SU-DHL-6 (cell line): ENCODE measurements at regions not wholly inside any gene's neighbourhood (a gene's known extent, or its start where the extent isn't known, plus 50 kb on each side); places are given as distances from the start of the nearest gene placed in this dataset.

Experiments used
- H2AFZ ChIP-seq: fragments of 200-600 bp; sonication (generic); 2 replicates; pipeline ENCODE4 v1.6.1; 2014; ENCODE audit warnings: low read depth, mild to moderate bottlenecking, moderate library complexity, mixed read lengths, antibody characterized with exemption, low read length; ENCODE audit not compliant: severe bottlenecking
- H3F3A ChIP-seq: fragments of 200-600 bp; shearing (Covaris generic); 2 replicates; pipeline ENCODE4 v1.6.0; 2016; ENCODE audit warnings: antibody characterized with exemption, mild to moderate bottlenecking; ENCODE audit not compliant: insufficient read depth
- H3K27ac ChIP-seq: fragments of 200-600 bp; sonication (generic); 2 replicates; pipeline ENCODE4 v1.5.1; 2016; ENCODE audit warnings: low read depth, mild to moderate bottlenecking, low read length, moderate library complexity, mixed read lengths
- H3K27me3 ChIP-seq: fragments of 200-600 bp; sonication (generic), shearing (Covaris generic); 2 replicates; pipeline ENCODE4 v1.6.0; 2014; ENCODE audit warnings: mild to moderate bottlenecking, low read length
- H3K36me3 ChIP-seq: fragments of 200-600 bp; sonication (generic); 2 replicates; pipeline ENCODE4 v1.6.1; 2014; ENCODE audit warnings: mild to moderate bottlenecking, low read length, mixed read lengths
- H3K4me2 ChIP-seq: fragments of 300-600, 200-600 bp; shearing (Covaris generic), sonication (generic); 2 replicates; pipeline ENCODE4 v1.6.0; 2014; ENCODE audit warnings: low read length, low read depth, mild to moderate bottlenecking; ENCODE audit not compliant: poor library complexity, severe bottlenecking
- H3K4me3 ChIP-seq: fragments of 200-600 bp; sonication (generic); 2 replicates; pipeline ENCODE4 v1.5.1; 2014; ENCODE audit warnings: antibody characterized with exemption, low read length, mild to moderate bottlenecking, mixed read lengths; ENCODE audit not compliant: insufficient read depth, poor library complexity, severe bottlenecking
- H3K79me2 ChIP-seq: fragments of 200-600 bp; sonication (generic); 2 replicates; pipeline ENCODE4 v1.6.1; 2014; ENCODE audit warnings: mild to moderate bottlenecking, low read length, moderate library complexity; ENCODE audit not compliant: insufficient read depth
- H3K9ac ChIP-seq: fragments of 200-600 bp; sonication (generic); 2 replicates; pipeline ENCODE4 v1.7.0; 2014; ENCODE audit warnings: mild to moderate bottlenecking, low read length
- H3K9me2 ChIP-seq: fragments of 200-600 bp; sonication (generic); replicated peaks from 2 replicates; pipeline ENCODE4 v1.6.1; 2014; ENCODE audit warnings: low read length; ENCODE audit not compliant: insufficient read depth
- H3K9me3 ChIP-seq: fragments of 200-600 bp; sonication (generic); 2 replicates; pipeline ENCODE4 v1.6.1; 2014; ENCODE audit warnings: low read length, mixed read lengths; ENCODE audit not compliant: insufficient read depth
- H4K20me1 ChIP-seq: fragments of 200-600 bp; sonication (generic); 2 replicates; pipeline ENCODE4 v1.6.1; 2014; ENCODE audit warnings: low read depth, mild to moderate bottlenecking, antibody characterized with exemption, low read length, moderate library complexity, mixed read lengths
- EZH2phosphoT487 ChIP-seq: fragments of 200-600 bp; sonication (generic), shearing (Covaris generic); conservative IDR thresholded peaks from 2 replicates; pipeline ENCODE4 v1.6.1; 2018; ENCODE audit warnings: mild to moderate bottlenecking, antibody characterized with exemption, low read length, moderate library complexity, mixed read lengths
- TF ChIP-seq, protein P1 (sequence below): fragments of 200-600 bp; sonication (generic); IDR thresholded peaks from one replicate; pipeline ENCODE4 v1.5.1; 2017; ENCODE audit warnings: antibody characterized with exemption, mild to moderate bottlenecking, low read length, moderate library complexity; ENCODE audit not compliant: insufficient read depth, poor library complexity, severe bottlenecking

GRCh38 chr3:44076221-44076829 lies 165.4 kb upstream of the TOPAZ1 start:
- H3K36me3 ChIP-seq, result no peaks in the 10 kb centered on the region
- TF ChIP-seq, protein P1, sequence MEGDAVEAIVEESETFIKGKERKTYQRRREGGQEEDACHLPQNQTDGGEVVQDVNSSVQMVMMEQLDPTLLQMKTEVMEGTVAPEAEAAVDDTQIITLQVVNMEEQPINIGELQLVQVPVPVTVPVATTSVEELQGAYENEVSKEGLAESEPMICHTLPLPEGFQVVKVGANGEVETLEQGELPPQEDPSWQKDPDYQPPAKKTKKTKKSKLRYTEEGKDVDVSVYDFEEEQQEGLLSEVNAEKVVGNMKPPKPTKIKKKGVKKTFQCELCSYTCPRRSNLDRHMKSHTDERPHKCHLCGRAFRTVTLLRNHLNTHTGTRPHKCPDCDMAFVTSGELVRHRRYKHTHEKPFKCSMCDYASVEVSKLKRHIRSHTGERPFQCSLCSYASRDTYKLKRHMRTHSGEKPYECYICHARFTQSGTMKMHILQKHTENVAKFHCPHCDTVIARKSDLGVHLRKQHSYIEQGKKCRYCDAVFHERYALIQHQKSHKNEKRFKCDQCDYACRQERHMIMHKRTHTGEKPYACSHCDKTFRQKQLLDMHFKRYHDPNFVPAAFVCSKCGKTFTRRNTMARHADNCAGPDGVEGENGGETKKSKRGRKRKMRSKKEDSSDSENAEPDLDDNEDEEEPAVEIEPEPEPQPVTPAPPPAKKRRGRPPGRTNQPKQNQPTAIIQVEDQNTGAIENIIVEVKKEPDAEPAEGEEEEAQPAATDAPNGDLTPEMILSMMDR, result no peak
- no peak for TF ChIP-seq EZH2phosphoT487
- no peaks in the 10 kb centered on the region for H3F3A ChIP-seq
- no peaks in the 10 kb centered on the region for H3K27me3 ChIP-seq
- H3K9me2 ChIP-seq, result no peaks in the 10 kb centered on the region
- H2AFZ ChIP-seq, result no peak overlapping the region
- no peaks in the 10 kb centered on the region for H4K20me1 ChIP-seq
- H3K9ac ChIP-seq, result no peak overlapping the region
- H3K9me3 ChIP-seq, result no peaks in the 10 kb centered on the region
- H3K79me2 ChIP-seq, result peaks cover 9% of the 10 kb centered on the region; the same call in 1 of the 2 replicates
- no peak overlapping the region for H3K4me2 ChIP-seq
- no peak overlapping the region for H3K4me3 ChIP-seq
- no peak overlapping the region for H3K27ac ChIP-seq

GRCh38 chr3:44077267-44077666 lies 164.4 kb upstream of the TOPAZ1 start:
- H3K79me2 ChIP-seq, result 0 out of 2 replicates have a peak, but pooled peaks cover 1% of the 10 kb centered on the region
- no peak overlapping the region for H3K27ac ChIP-seq
- H3K36me3 ChIP-seq, result no peaks in the 10 kb centered on the region
- no peaks in the 10 kb centered on the region for H4K20me1 ChIP-seq
- H3K9ac ChIP-seq, result no peak overlapping the region
- no peaks in the 10 kb centered on the region for H3K27me3 ChIP-seq
- H3K4me3 ChIP-seq, result no peak overlapping the region
- no peak overlapping the region for H2AFZ ChIP-seq
- no peaks in the 10 kb centered on the region for H3K9me3 ChIP-seq
- no peak overlapping the region for H3K4me2 ChIP-seq
- TF ChIP-seq, protein P1, result no peak
- TF ChIP-seq EZH2phosphoT487, result no peak
- H3K9me2 ChIP-seq, result no peaks in the 10 kb centered on the region
- H3F3A ChIP-seq, result no peaks in the 10 kb centered on the region

DNA sequence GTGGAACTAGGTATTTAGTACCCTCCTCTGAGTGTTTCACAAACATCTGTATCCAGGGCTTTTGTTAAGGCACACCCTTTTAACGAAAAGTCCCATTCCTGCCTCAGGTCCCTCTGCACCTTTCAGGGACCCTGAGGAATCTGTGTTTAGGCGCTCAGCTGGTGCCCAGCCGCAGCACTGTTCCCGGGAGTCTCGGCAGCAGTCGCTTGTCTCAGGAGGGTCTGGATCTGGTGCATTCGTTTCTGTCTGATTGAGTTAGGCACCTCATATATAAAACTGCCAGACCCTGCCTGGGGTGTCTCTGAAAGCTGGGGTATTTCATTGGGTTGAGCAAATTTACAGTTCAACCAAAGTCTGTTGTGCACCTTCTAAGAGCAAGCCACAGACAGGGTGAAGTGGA lies 162.8 kb upstream of the TOPAZ1 start:
- Histone ChIP-seq H3K9me3 (no peaks in the 10 kb centered on the region), H3K9ac (no peak overlapping the region), H3K4me2 (no peak overlapping the region), H3K79me2 (no peaks in the 10 kb centered on the region), H3K36me3 (no peaks in the 10 kb centered on the region), H3K4me3 (no peak overlapping the region), H2AFZ (no peak overlapping the region), H4K20me1 (no peaks in the 10 kb centered on the region), H3K9me2 (no peaks in the 10 kb centered on the region), H3K27ac (no peak overlapping the region), H3K27me3 (no peaks in the 10 kb centered on the region), H3F3A (no peaks in the 10 kb centered on the region)
- TF ChIP-seq EZH2phosphoT487, result no peak
- TF ChIP-seq, protein P1, result no peak
